H9 (cell line): ENCODE measurements at regions not wholly inside any gene's neighbourhood (a gene's known extent, or its start where the extent isn't known, plus 50 kb on each side); places are given as distances from the start of the nearest gene placed in this dataset.

Experiments used
- DNase-seq: peaks from one replicate; pipeline ENCODE4 v3.0.0-alpha.2; 2017
- H2AFZ ChIP-seq: one replicate; pipeline ENCODE4 v1.6.1; 2013; ENCODE audit warnings: mild to moderate bottlenecking, low read length, control low read depth, moderate library complexity
- H2AK5ac ChIP-seq: 2 replicates; pipeline ENCODE4 v1.6.1; 2013; ENCODE audit warnings: low read length, control low read depth, mixed read lengths; ENCODE audit not compliant: insufficient read length
- H2BK120ac ChIP-seq: one replicate; pipeline ENCODE4 v1.6.1; 2013; ENCODE audit warnings: low read depth, mild to moderate bottlenecking, low read length, control low read depth, inconsistent platforms; ENCODE audit not compliant: poor library complexity, severe bottlenecking
- H2BK12ac ChIP-seq: 2 replicates; pipeline ENCODE4 v1.6.1; 2013; ENCODE audit warnings: low read length, control low read depth, mixed read lengths, low read depth; ENCODE audit not compliant: insufficient read length
- H2BK15ac ChIP-seq: 2 replicates; pipeline ENCODE4 v1.6.1; 2013; ENCODE audit warnings: low read depth, low read length, control low read depth
- H2BK20ac ChIP-seq: one replicate; pipeline ENCODE4 v1.6.1; 2013; ENCODE audit warnings: low read depth, mild to moderate bottlenecking, low read length, control low read depth, inconsistent platforms; ENCODE audit not compliant: poor library complexity, severe bottlenecking
- H2BK5ac ChIP-seq: 2 replicates; pipeline ENCODE4 v1.6.1; 2013; ENCODE audit warnings: low read length, control low read depth, mixed read lengths; ENCODE audit not compliant: insufficient read length
- H3K14ac ChIP-seq: 2 replicates; pipeline ENCODE4 v1.6.1; 2013; ENCODE audit warnings: low read length, control low read depth; ENCODE audit not compliant: insufficient read depth
- H3K18ac ChIP-seq: 2 replicates; pipeline ENCODE4 v1.6.1; 2013; ENCODE audit warnings: low read depth, mild to moderate bottlenecking, mixed read lengths, low read length, control low read depth; ENCODE audit not compliant: insufficient read length
- H3K23ac ChIP-seq: 2 replicates; pipeline ENCODE4 v1.6.1; 2013; ENCODE audit warnings: low read length, control low read depth, mixed read lengths, low read depth; ENCODE audit not compliant: insufficient read length
- H3K23me2 ChIP-seq: 2 replicates; pipeline ENCODE4 v1.6.1; 2013; ENCODE audit warnings: low read depth, mild to moderate bottlenecking, mixed read lengths, low read length, control low read depth; ENCODE audit not compliant: insufficient read length, poor library complexity, severe bottlenecking
- H3K27ac ChIP-seq: 2 replicates; pipeline ENCODE4 v1.5.1; 2013; ENCODE audit warnings: low read length, control low read depth, mixed read lengths, low read depth; ENCODE audit not compliant: insufficient read length
- H3K27me3 ChIP-seq: 2 replicates; pipeline ENCODE4 v1.6.1; 2013; ENCODE audit warnings: low read length, control low read depth, inconsistent platforms; ENCODE audit not compliant: insufficient read depth
- H3K4ac ChIP-seq: 2 replicates; pipeline ENCODE4 v1.6.1; 2013; ENCODE audit warnings: low read depth, mild to moderate bottlenecking, control low read depth, inconsistent platforms, low read length, moderate library complexity
- H3K4me1 ChIP-seq: 2 replicates; pipeline ENCODE4 v1.6.1; 2013; ENCODE audit warnings: low read length, control low read depth, inconsistent platforms; ENCODE audit not compliant: insufficient read depth
- H3K4me2 ChIP-seq: 2 replicates; pipeline ENCODE4 v1.6.1; 2013; ENCODE audit warnings: low read length, control low read depth, mixed read lengths; ENCODE audit not compliant: insufficient read length, insufficient read depth
- H3K56ac ChIP-seq: 2 replicates; pipeline ENCODE4 v1.6.1; 2013; ENCODE audit warnings: low read depth, mild to moderate bottlenecking, mixed read lengths, low read length, control low read depth; ENCODE audit not compliant: insufficient read length
- H3K79me1 ChIP-seq: 2 replicates; pipeline ENCODE4 v1.6.1; 2013; ENCODE audit warnings: low read depth, mild to moderate bottlenecking, moderate library complexity, low read length, control low read depth, inconsistent platforms; ENCODE audit not compliant: insufficient read depth, poor library complexity, severe bottlenecking
- H3K79me2 ChIP-seq: 2 replicates; pipeline ENCODE4 v1.6.1; 2013; ENCODE audit warnings: low read length, control low read depth, inconsistent platforms; ENCODE audit not compliant: insufficient read depth
- H3K9ac ChIP-seq: 2 replicates; pipeline ENCODE4 v1.6.1; 2013; ENCODE audit warnings: low read length, control low read depth, mixed read lengths; ENCODE audit not compliant: insufficient read length; ENCODE audit errors: extremely low read depth
- H3K9me3 ChIP-seq: one replicate; pipeline ENCODE4 v1.6.1; 2013; ENCODE audit warnings: low read depth, low read length, inconsistent platforms; ENCODE audit not compliant: control insufficient read depth
- H3T11ph ChIP-seq: one replicate; pipeline ENCODE4 v1.6.1; 2013; ENCODE audit warnings: mild to moderate bottlenecking, low read length, control low read depth, inconsistent platforms
- H4K20me1 ChIP-seq: one replicate; pipeline ENCODE4 v1.6.1; 2013; ENCODE audit not compliant: control insufficient read depth, insufficient read length, insufficient read depth
- H4K5ac ChIP-seq: 2 replicates; pipeline ENCODE4 v1.6.1; 2013; ENCODE audit warnings: low read depth, mild to moderate bottlenecking, mixed read lengths, low read length, control low read depth; ENCODE audit not compliant: insufficient read length
- H4K8ac ChIP-seq: replicated peaks from 2 replicates; pipeline ENCODE4 v1.6.1; 2013; ENCODE audit warnings: low read length, control low read depth, mixed read lengths, low read depth; ENCODE audit not compliant: insufficient read length
- H4K91ac ChIP-seq: 2 replicates; pipeline ENCODE4 v1.6.1; 2013; ENCODE audit warnings: low read depth, mild to moderate bottlenecking, moderate library complexity, mixed read lengths, low read length, control low read depth; ENCODE audit not compliant: insufficient read length
- H3K27ac Mint-ChIP-seq, 3 experiments: 2 replicates in 2 of 3; 3 replicates in 1 of 3; pipeline ENCODE4 v1.8.0; 2020 to 2021; ENCODE audit warnings: mixed read lengths in 3 of 3, mild to moderate bottlenecking in 1 of 3, moderate library complexity in 1 of 3
- H3K27me3 Mint-ChIP-seq: 2 replicates; pipeline ENCODE4 v1.8.0; 2021; ENCODE audit warnings: low read depth, mild to moderate bottlenecking, moderate library complexity, mixed read lengths
- H3K36me3 Mint-ChIP-seq, 3 experiments: 2 replicates in 2 of 3; 3 replicates in 1 of 3; pipeline ENCODE4 v1.8.0; 2020 to 2021; ENCODE audit warnings: low read depth in 3 of 3, mixed read lengths in 3 of 3; ENCODE audit not compliant: insufficient read depth in 1 of 3
- H3K4me1 Mint-ChIP-seq, 2 experiments: 2 replicates each; pipeline ENCODE4 v1.8.0; 2020; ENCODE audit warnings: mixed read lengths in 2 of 2
- H3K4me3 Mint-ChIP-seq, 2 experiments: 2 replicates in 1 of 2; 3 replicates in 1 of 2; pipeline ENCODE4 v1.8.0; 2020 to 2021; ENCODE audit warnings: mild to moderate bottlenecking in 2 of 2, mixed read lengths in 2 of 2, moderate library complexity in 1 of 2
- H3K9me3 Mint-ChIP-seq, 2 experiments: 2 replicates in 1 of 2; 3 replicates in 1 of 2; pipeline ENCODE4 v1.8.0; 2020; ENCODE audit warnings: mild to moderate bottlenecking in 2 of 2, mixed read lengths in 2 of 2, moderate library complexity in 1 of 2
- CTCF ChIP-seq: fragments of 200-600 bp; sonication (generic); conservative IDR thresholded peaks from 3 replicates; pipeline ENCODE4 v1.8.0; 2021; ENCODE audit warnings: antibody characterized with exemption, mild to moderate bottlenecking

- Histone ChIP-seq H3K4ac (no peak overlapping the region), H3K4me2 (no peak overlapping the region), H4K5ac (no peak overlapping the region), H3K56ac (no peak overlapping the region), H3T11ph (no peak overlapping the region), H4K91ac (no peak overlapping the region), H2BK15ac (no peak overlapping the region), H2BK20ac (no peak overlapping the region), H2BK120ac (no peak overlapping the region), H3K14ac (no peak overlapping the region), H2AK5ac (no peak overlapping the region), H3K9ac (no peak overlapping the region), H4K8ac (no peak overlapping the region), H2BK12ac (no peak overlapping the region), H3K23ac (no peak overlapping the region), H2BK5ac (no peak overlapping the region), H3K79me2 (no peaks in the 10 kb centered on the region), H3K27me3 (no peaks in the 10 kb centered on the region), H3K9me3 (no peaks in the 10 kb centered on the region), H3K18ac (no peak overlapping the region), H2AFZ (no peak overlapping the region), H3K79me1 (no peaks in the 10 kb centered on the region), H3K27ac (no peak overlapping the region), H3K23me2 (no peaks in the 10 kb centered on the region), H3K4me1 (no peaks in the 10 kb centered on the region), H4K20me1 (no peaks in the 10 kb centered on the region)
- H3K27ac Mint-ChIP-seq = no peak overlapping the region
- H3K4me3 Mint-ChIP-seq = no peak overlapping the region
- H3K27me3 Mint-ChIP-seq = no peaks in the 10 kb centered on the region
- DNase-seq = no peak
- no peaks in the 10 kb centered on the region for H3K9me3 Mint-ChIP-seq
- no peaks in the 10 kb centered on the region for H3K36me3 Mint-ChIP-seq
- TF ChIP-seq CTCF = no peak
- H3K4me1 Mint-ChIP-seq = peaks cover 0 to 3% of the 10 kb centered on the region in 2 experiments; a peak in 1 of 4 replicates
These were observed 179.3 kb upstream of the AMOT start for GRCh38 chrX:113019958-113020357.
